ENCODE measurements at regions not wholly inside any gene's neighbourhood (a gene's known extent, or its start where the extent isn't known, plus 50 kb on each side); places are given as distances from the start of the nearest gene placed in this dataset.
"Not testable (repeated sequence)": the region's sequence is repeated elsewhere in the genome, so short reads cannot be mapped to it uniquely, and the experiment has no call there.

- WGBS, 2 donors, result 88 to 92% methylated on average over 2 of the region's 2 CpGs
Measured at GRCh38 chr6:47180633-47181032, 129.1 kb downstream of the TNFRSF21 start.

GRCh38 chr6:47179286-47179685, 130.4 kb downstream of the TNFRSF21 start:
- no peaks in the 10 kb centered on the region for H3K9me3 ChIP-seq
- no peak for ATAC-seq (ENCODE audit: low FRiP score in 2 of 2)

More at GRCh38 chr6:47180633-47181032, 129.1 kb downstream of the TNFRSF21 start:
- H3K4me1 ChIP-seq, result no peaks in the 10 kb centered on the region
- ATAC-seq (ENCODE audit: low FRiP score in 2 of 2), result no peak
- DNase-seq, result no peak
- H3K9me3 ChIP-seq, result no peaks in the 10 kb centered on the region
- H3K4me3 ChIP-seq, result no peak overlapping the region
- H3K36me3 ChIP-seq, result no peaks in the 10 kb centered on the region
- H3K27me3 ChIP-seq, result no peaks in the 10 kb centered on the region
- TF ChIP-seq POLR2A (IDR thresholded peaks at IDR 0.05) (no peak), EP300 (IDR thresholded peaks at IDR 0.05) (no peak), CTCF (IDR thresholded peaks at IDR 0.05) (no peak), POLR2AphosphoS5 (IDR thresholded peaks at IDR 0.05) (no peak)
- H3K27ac ChIP-seq, result no peak overlapping the region

GRCh38 chr6:47175656-47176055, 133.5 kb upstream of the ADGRF1 start:
- no peak overlapping the region for H3K27ac ChIP-seq
- H3K4me1 ChIP-seq, result no peaks in the 10 kb centered on the region
- 89 to 100% methylated on average over 3 of the region's 3 CpGs for WGBS, 2 donors
- TF ChIP-seq POLR2A (IDR thresholded peaks at IDR 0.05) (no peak), CTCF (IDR thresholded peaks at IDR 0.05) (no peak), POLR2AphosphoS5 (IDR thresholded peaks at IDR 0.05) (no peak), EP300 (IDR thresholded peaks at IDR 0.05) (no peak)
- no peak for DNase-seq
- H3K4me3 ChIP-seq, result no peak overlapping the region
- no peak for ATAC-seq (ENCODE audit: low FRiP score in 2 of 2)
- H3K36me3 ChIP-seq, result no peaks in the 10 kb centered on the region
- no peaks in the 10 kb centered on the region for H3K27me3 ChIP-seq
- H3K9me3 ChIP-seq, result no peaks in the 10 kb centered on the region

More at GRCh38 chr6:47179286-47179685, 130.4 kb downstream of the TNFRSF21 start:
- TF ChIP-seq EP300 (IDR thresholded peaks at IDR 0.05) (no peak), POLR2A (IDR thresholded peaks at IDR 0.05) (no peak), CTCF (IDR thresholded peaks at IDR 0.05) (no peak), POLR2AphosphoS5 (IDR thresholded peaks at IDR 0.05) (no peak)
- H3K27me3 ChIP-seq, result no peaks in the 10 kb centered on the region
- H3K27ac ChIP-seq, result no peak overlapping the region
- H3K4me1 ChIP-seq, result no peaks in the 10 kb centered on the region
- DNase-seq, result no peak
- no peak overlapping the region for H3K4me3 ChIP-seq
- H3K36me3 ChIP-seq, result no peaks in the 10 kb centered on the region

GRCh38 chr6:47174502-47175023, 132.4 kb upstream of the ADGRF1 start:
- H3K4me1 ChIP-seq, result no peaks in the 10 kb centered on the region
- DNase-seq (no peak), ATAC-seq (ENCODE audit: low FRiP score in 2 of 2) (no peak)
- H3K4me3 ChIP-seq, result no peak overlapping the region
- WGBS, 2 donors, result 83 to 88% methylated on average over 4 of the region's 4 CpGs
- H3K27ac ChIP-seq, result no peak overlapping the region
- no peaks in the 10 kb centered on the region for H3K36me3 ChIP-seq
- H3K9me3 ChIP-seq, result no peaks in the 10 kb centered on the region
- H3K27me3 ChIP-seq, result no peaks in the 10 kb centered on the region
- TF ChIP-seq EP300 (IDR thresholded peaks at IDR 0.05) (no peak), CTCF (IDR thresholded peaks at IDR 0.05) (no peak), POLR2A (IDR thresholded peaks at IDR 0.05) (no peak), POLR2AphosphoS5 (IDR thresholded peaks at IDR 0.05) (no peak)

GRCh38 chr6:47174063-47174462, 131.9 kb upstream of the ADGRF1 start:
- not testable (repeated sequence) for H3K27ac ChIP-seq; H3K4me1 ChIP-seq; H3K4me3 ChIP-seq; H3K27me3 ChIP-seq; H3K9me3 ChIP-seq; H3K36me3 ChIP-seq; ATAC-seq (ENCODE audit: low FRiP score in 2 of 2); DNase-seq
- WGBS, 2 donors, result 87 to 95% methylated on average over 4 of the region's 4 CpGs

GRCh38 chr6:47173145-47173544, 131.0 kb upstream of the ADGRF1 start:
- H3K4me3 ChIP-seq, result not testable (repeated sequence)
- 89 to 95% methylated on average over 2 to 3 of the region's 3 CpGs for WGBS, 2 donors

More at GRCh38 chr6:47173145-47173544, 131.0 kb upstream of the ADGRF1 start:
- not testable (repeated sequence) for H3K27ac ChIP-seq; H3K4me1 ChIP-seq; ATAC-seq (ENCODE audit: low FRiP score in 2 of 2); H3K36me3 ChIP-seq; H3K9me3 ChIP-seq; DNase-seq; H3K27me3 ChIP-seq
